ENCODE measurements at regions not wholly inside any gene's neighbourhood (a gene's known extent, or its start where the extent isn't known, plus 50 kb on each side); places are given as distances from the start of the nearest gene placed in this dataset.

- Histone ChIP-seq H3K36me3 (ENCODE audit: control insufficient read depth in 1 of 2, insufficient read depth in 2 of 2, low read length in 2 of 2) (no peaks in the 10 kb centered on the region), H3K27me3 (ENCODE audit: control insufficient read depth in 1 of 2, insufficient read depth in 2 of 2, low read length in 2 of 2) (no peaks in the 10 kb centered on the region), H3K9me3 (ENCODE audit: control insufficient read depth in 1 of 2, low read length in 2 of 2) (no peaks in the 10 kb centered on the region), H3K27ac (ENCODE audit: low read depth, low read length) (no peak overlapping the region), H3K4me3 (ENCODE audit: low read depth in 1 of 2, low read length in 2 of 2) (no peak overlapping the region), H3K9ac (ENCODE audit: low read depth in 1 of 2, low read length in 2 of 2) (no peak overlapping the region), H3K4me1 (ENCODE audit: control insufficient read depth in 1 of 2, insufficient read depth in 2 of 2, low read length in 2 of 2) (peaks cover 5 to 23% of the 10 kb centered on the region in 2 donors)
Observed at GRCh38 chr6:91482498-91482897, 895.6 kb upstream of the MAP3K7 start.

GRCh38 chr6:91480402-91480801 lies 893.5 kb upstream of the MAP3K7 start:
- Histone ChIP-seq H3K27ac (ENCODE audit: low read depth, low read length) (no peak overlapping the region), H3K36me3 (ENCODE audit: control insufficient read depth in 1 of 2, insufficient read depth in 2 of 2, low read length in 2 of 2) (no peaks in the 10 kb centered on the region), H3K4me3 (ENCODE audit: low read depth in 1 of 2, low read length in 2 of 2) (no peak overlapping the region), H3K9ac (ENCODE audit: low read depth in 1 of 2, low read length in 2 of 2) (no peak overlapping the region), H3K27me3 (ENCODE audit: control insufficient read depth in 1 of 2, insufficient read depth in 2 of 2, low read length in 2 of 2) (no peaks in the 10 kb centered on the region), H3K9me3 (ENCODE audit: control insufficient read depth in 1 of 2, low read length in 2 of 2) (no peaks in the 10 kb centered on the region), H3K4me1 (ENCODE audit: control insufficient read depth in 1 of 2, insufficient read depth in 2 of 2, low read length in 2 of 2) (peaks cover 11 to 31% of the 10 kb centered on the region in 2 donors)

GRCh38 chr6:91477688-91478087 lies 890.8 kb upstream of the MAP3K7 start:
- H3K36me3 ChIP-seq (ENCODE audit: control insufficient read depth in 1 of 2, insufficient read depth in 2 of 2, low read length in 2 of 2): no peaks in the 10 kb centered on the region
- H3K4me1 ChIP-seq (ENCODE audit: control insufficient read depth in 1 of 2, insufficient read depth in 2 of 2, low read length in 2 of 2): peaks cover 11 to 27% of the 10 kb centered on the region in 2 donors
- no peak overlapping the region for H3K9ac ChIP-seq (ENCODE audit: low read depth in 1 of 2, low read length in 2 of 2)
- H3K4me3 ChIP-seq (ENCODE audit: low read depth in 1 of 2, low read length in 2 of 2): no peak overlapping the region
- H3K27me3 ChIP-seq (ENCODE audit: control insufficient read depth in 1 of 2, insufficient read depth in 2 of 2, low read length in 2 of 2): no peaks in the 10 kb centered on the region
- H3K9me3 ChIP-seq (ENCODE audit: control insufficient read depth in 1 of 2, low read length in 2 of 2): no peaks in the 10 kb centered on the region
- H3K27ac ChIP-seq (ENCODE audit: low read depth, low read length): no peak overlapping the region

- H3K9me3 ChIP-seq (ENCODE audit: control insufficient read depth in 1 of 2, low read length in 2 of 2): no peaks in the 10 kb centered on the region
- H3K9ac ChIP-seq (ENCODE audit: low read depth in 1 of 2, low read length in 2 of 2): no peak overlapping the region
- H3K27me3 ChIP-seq (ENCODE audit: control insufficient read depth in 1 of 2, insufficient read depth in 2 of 2, low read length in 2 of 2): no peaks in the 10 kb centered on the region
- H3K36me3 ChIP-seq (ENCODE audit: control insufficient read depth in 1 of 2, insufficient read depth in 2 of 2, low read length in 2 of 2): no peaks in the 10 kb centered on the region
- peaks cover 11 to 18% of the 10 kb centered on the region in 2 donors for H3K4me1 ChIP-seq (ENCODE audit: control insufficient read depth in 1 of 2, insufficient read depth in 2 of 2, low read length in 2 of 2)
- H3K27ac ChIP-seq (ENCODE audit: low read depth, low read length): no peak overlapping the region
- no peak overlapping the region for H3K4me3 ChIP-seq (ENCODE audit: low read depth in 1 of 2, low read length in 2 of 2)
Observed at GRCh38 chr6:91476000-91476399, 889.1 kb upstream of the MAP3K7 start.

GRCh38 chr6:91465393-91465792 lies 878.5 kb upstream of the MAP3K7 start:
- no peak overlapping the region for H3K27ac ChIP-seq (ENCODE audit: low read depth, low read length)
- no peaks in the 10 kb centered on the region for H3K9me3 ChIP-seq (ENCODE audit: control insufficient read depth in 1 of 2, low read length in 2 of 2)
- H3K36me3 ChIP-seq (ENCODE audit: control insufficient read depth in 1 of 2, insufficient read depth in 2 of 2, low read length in 2 of 2): no peaks in the 10 kb centered on the region
- H3K9ac ChIP-seq (ENCODE audit: low read depth in 1 of 2, low read length in 2 of 2): no peak overlapping the region
- H3K27me3 ChIP-seq (ENCODE audit: control insufficient read depth in 1 of 2, insufficient read depth in 2 of 2, low read length in 2 of 2): no peaks in the 10 kb centered on the region
- H3K4me3 ChIP-seq (ENCODE audit: low read depth in 1 of 2, low read length in 2 of 2): no peak overlapping the region
- no peaks in the 10 kb centered on the region for H3K4me1 ChIP-seq (ENCODE audit: control insufficient read depth in 1 of 2, insufficient read depth in 2 of 2, low read length in 2 of 2)

- H3K27me3 ChIP-seq (ENCODE audit: control insufficient read depth in 1 of 2, insufficient read depth in 2 of 2, low read length in 2 of 2): no peaks in the 10 kb centered on the region
- no peak overlapping the region for H3K27ac ChIP-seq (ENCODE audit: low read depth, low read length)
- H3K4me3 ChIP-seq (ENCODE audit: low read depth in 1 of 2, low read length in 2 of 2): no peak overlapping the region
- no peaks in the 10 kb centered on the region for H3K9me3 ChIP-seq (ENCODE audit: control insufficient read depth in 1 of 2, low read length in 2 of 2)
- H3K9ac ChIP-seq (ENCODE audit: low read depth in 1 of 2, low read length in 2 of 2): no peak overlapping the region
- H3K36me3 ChIP-seq (ENCODE audit: control insufficient read depth in 1 of 2, insufficient read depth in 2 of 2, low read length in 2 of 2): no peaks in the 10 kb centered on the region
- no peaks in the 10 kb centered on the region for H3K4me1 ChIP-seq (ENCODE audit: control insufficient read depth in 1 of 2, insufficient read depth in 2 of 2, low read length in 2 of 2)
Observed at GRCh38 chr6:91464718-91465117, 877.8 kb upstream of the MAP3K7 start.

GRCh38 chr6:91464201-91464600 lies 877.3 kb upstream of the MAP3K7 start:
- Histone ChIP-seq H3K27ac (ENCODE audit: low read depth, low read length) (no peak overlapping the region), H3K4me1 (ENCODE audit: control insufficient read depth in 1 of 2, insufficient read depth in 2 of 2, low read length in 2 of 2) (no peaks in the 10 kb centered on the region), H3K9ac (ENCODE audit: low read depth in 1 of 2, low read length in 2 of 2) (no peak overlapping the region), H3K9me3 (ENCODE audit: control insufficient read depth in 1 of 2, low read length in 2 of 2) (no peaks in the 10 kb centered on the region), H3K4me3 (ENCODE audit: low read depth in 1 of 2, low read length in 2 of 2) (no peak overlapping the region), H3K36me3 (ENCODE audit: control insufficient read depth in 1 of 2, insufficient read depth in 2 of 2, low read length in 2 of 2) (no peaks in the 10 kb centered on the region), H3K27me3 (ENCODE audit: control insufficient read depth in 1 of 2, insufficient read depth in 2 of 2, low read length in 2 of 2) (no peaks in the 10 kb centered on the region)

- Histone ChIP-seq H3K9me3 (ENCODE audit: control insufficient read depth in 1 of 2, low read length in 2 of 2) (no peaks in the 10 kb centered on the region), H3K4me3 (ENCODE audit: low read depth in 1 of 2, low read length in 2 of 2) (no peak overlapping the region), H3K36me3 (ENCODE audit: control insufficient read depth in 1 of 2, insufficient read depth in 2 of 2, low read length in 2 of 2) (no peaks in the 10 kb centered on the region), H3K27ac (ENCODE audit: low read depth, low read length) (no peak overlapping the region), H3K4me1 (ENCODE audit: control insufficient read depth in 1 of 2, insufficient read depth in 2 of 2, low read length in 2 of 2) (no peaks in the 10 kb centered on the region), H3K27me3 (ENCODE audit: control insufficient read depth in 1 of 2, insufficient read depth in 2 of 2, low read length in 2 of 2) (no peaks in the 10 kb centered on the region), H3K9ac (ENCODE audit: low read depth in 1 of 2, low read length in 2 of 2) (no peak overlapping the region)
Observed at GRCh38 chr6:91462241-91462640, 875.4 kb upstream of the MAP3K7 start.

GRCh38 chr6:91453224-91453878 lies 866.5 kb upstream of the MAP3K7 start:
- Histone ChIP-seq H3K27me3 (ENCODE audit: control insufficient read depth in 1 of 2, insufficient read depth in 2 of 2, low read length in 2 of 2) (no peaks in the 10 kb centered on the region), H3K27ac (ENCODE audit: low read depth, low read length) (no peak overlapping the region), H3K9ac (ENCODE audit: low read depth in 1 of 2, low read length in 2 of 2) (no peak overlapping the region), H3K4me1 (ENCODE audit: control insufficient read depth in 1 of 2, insufficient read depth in 2 of 2, low read length in 2 of 2) (no peaks in the 10 kb centered on the region), H3K4me3 (ENCODE audit: low read depth in 1 of 2, low read length in 2 of 2) (no peak overlapping the region), H3K36me3 (ENCODE audit: control insufficient read depth in 1 of 2, insufficient read depth in 2 of 2, low read length in 2 of 2) (no peaks in the 10 kb centered on the region), H3K9me3 (ENCODE audit: control insufficient read depth in 1 of 2, low read length in 2 of 2) (no peaks in the 10 kb centered on the region)

DNA sequence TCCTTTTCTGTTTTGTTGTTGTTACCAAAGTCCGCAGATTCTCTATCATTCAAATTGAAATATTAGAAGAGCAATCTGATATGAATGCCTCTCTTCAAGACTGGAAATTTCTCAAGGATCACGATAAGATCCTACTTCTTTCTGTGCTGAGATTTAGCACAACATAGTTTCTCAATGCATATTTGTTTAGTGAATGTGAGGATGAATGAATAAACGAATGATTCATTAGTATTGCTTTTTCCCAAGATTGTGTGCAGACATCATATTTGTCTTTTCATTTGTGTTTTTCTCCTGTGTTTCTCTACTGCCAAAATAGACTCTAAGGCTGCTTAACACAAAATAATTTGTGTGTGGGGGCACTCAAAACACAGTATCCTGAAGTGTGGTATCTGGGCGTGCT lies 862.7 kb upstream of the MAP3K7 start:
- H3K4me1 ChIP-seq (ENCODE audit: control insufficient read depth in 1 of 2, insufficient read depth in 2 of 2, low read length in 2 of 2): no peaks in the 10 kb centered on the region
- H3K9ac ChIP-seq (ENCODE audit: low read depth in 1 of 2, low read length in 2 of 2): no peak overlapping the region
- no peaks in the 10 kb centered on the region for H3K9me3 ChIP-seq (ENCODE audit: control insufficient read depth in 1 of 2, low read length in 2 of 2)
- H3K36me3 ChIP-seq (ENCODE audit: control insufficient read depth in 1 of 2, insufficient read depth in 2 of 2, low read length in 2 of 2): no peaks in the 10 kb centered on the region
- no peak overlapping the region for H3K4me3 ChIP-seq (ENCODE audit: low read depth in 1 of 2, low read length in 2 of 2)
- H3K27ac ChIP-seq (ENCODE audit: low read depth, low read length): no peak overlapping the region
- no peaks in the 10 kb centered on the region for H3K27me3 ChIP-seq (ENCODE audit: control insufficient read depth in 1 of 2, insufficient read depth in 2 of 2, low read length in 2 of 2)
